PC-3 (cell line): ENCODE measurements at regions not wholly inside any gene's neighbourhood (a gene's known extent, or its start where the extent isn't known, plus 50 kb on each side); places are given as distances from the start of the nearest gene placed in this dataset.

Experiments used
- ATAC-seq: fragments of 200-7000 bp; cut with Tn5 transposase; 2 replicates; pipeline ENCODE4 v1.9.1; 2020; ENCODE audit warnings: mild to moderate bottlenecking, moderate library complexity
- BruUV-seq: library from RNA; stranded (reverse); fragments of 400-500 nt; replicated peaks from 2 replicates; lab custom pipeline; 2021; lab: Mats Ljungman, UMichigan
- CTCF ChIA-PET: fragments of 300-600 bp; sonication (Branson Sonifier 250); formaldehyde crosslinking; loops from one replicate; lab custom pipeline; 2022; ENCODE audit warnings: antibody characterized with exemption; lab: Charles Lee
- POLR2A ChIA-PET: fragments of 300-600 bp; sonication (Branson Sonifier 250); formaldehyde crosslinking; loops from one replicate; lab custom pipeline; 2022; ENCODE audit warnings: antibody characterized with exemption; ENCODE audit not compliant: unreplicated experiment; lab: Charles Lee
- DNase-seq: peaks from one replicate; pipeline ENCODE4 v3.0.0-alpha.2; 2015
- H2AFZ ChIP-seq: fragments of 300-600 bp; sonication (generic); 2 replicates; pipeline ENCODE4 v1.6.0; 2016; ENCODE audit warnings: antibody characterized with exemption, low read length
- H3F3A ChIP-seq: fragments of 300-600 bp; sonication (generic); one replicate; pipeline ENCODE4 v1.6.0; 2017; ENCODE audit warnings: antibody characterized with exemption, low read length, control low read depth, mild to moderate bottlenecking; ENCODE audit not compliant: unreplicated experiment
- H3K27ac ChIP-seq: fragments of 300-600 bp; sonication (generic); 2 replicates; pipeline ENCODE4 v1.5.1; 2016; ENCODE audit warnings: mild to moderate bottlenecking, low read length
- H3K27me3 ChIP-seq: fragments of 300-600 bp; sonication (generic); 2 replicates; pipeline ENCODE4 v1.6.1; 2016; ENCODE audit warnings: low read length, mixed read lengths
- H3K36me3 ChIP-seq: fragments of 300-600 bp; sonication (generic); 2 replicates; pipeline ENCODE4 v1.6.1; 2016; ENCODE audit warnings: low read depth, mixed run types, low read length, mixed read lengths
- H3K4me1 ChIP-seq: fragments of 300-600 bp; sonication (generic); 2 replicates; pipeline ENCODE4 v1.5.1; 2016; ENCODE audit warnings: low read length; ENCODE audit not compliant: insufficient read depth
- H3K4me2 ChIP-seq: fragments of 300-600 bp; sonication (generic); 2 replicates; pipeline ENCODE4 v1.6.0; 2016; ENCODE audit warnings: low read length
- H3K4me3 ChIP-seq: fragments of 300-600 bp; sonication (generic); 2 replicates; pipeline ENCODE4 v1.5.1; 2016; ENCODE audit warnings: mild to moderate bottlenecking, low read length, mixed read lengths
- H3K79me2 ChIP-seq: fragments of 300-600 bp; sonication (generic); 2 replicates; pipeline ENCODE4 v1.6.1; 2017; ENCODE audit warnings: low read length, mixed read lengths
- H3K9ac ChIP-seq: fragments of 300-600 bp; sonication (generic); 2 replicates; pipeline ENCODE4 v1.6.0; 2016; ENCODE audit warnings: mild to moderate bottlenecking, low read length
- H3K9me2 ChIP-seq: fragments of 300-600 bp; sonication (generic); replicated peaks from 2 replicates; pipeline ENCODE4 v1.6.1; 2016; ENCODE audit warnings: mixed run types, low read length, mixed read lengths
- H3K9me3 ChIP-seq: fragments of 300-600 bp; sonication (generic); 2 replicates; pipeline ENCODE4 v1.6.1; 2016; ENCODE audit warnings: low read length, mixed read lengths
- H4K20me1 ChIP-seq: fragments of 300-600 bp; sonication (generic); 2 replicates; pipeline ENCODE4 v1.6.1; 2016; ENCODE audit warnings: low read length, mixed read lengths
- EZH2 ChIP-seq: fragments of 300-600 bp; sonication (generic); IDR thresholded peaks from one replicate; pipeline ENCODE4 v1.6.1; 2017; ENCODE audit warnings: antibody characterized with exemption, mild to moderate bottlenecking, low read length; ENCODE audit not compliant: unreplicated experiment
- EZH2phosphoT487 ChIP-seq: fragments of 300-600 bp; sonication (generic); IDR thresholded peaks from 2 replicates; pipeline ENCODE4 v1.6.1; 2018; ENCODE audit warnings: mild to moderate bottlenecking, antibody characterized with exemption, low read length, borderline replicate concordance
- intact Hi-C: fragments of 100-400 bp; cut with micrococcal nuclease; formaldehyde crosslinking; loops from 2 replicates; pipeline ENCODE4 v1.9.0; 2023
- TF ChIP-seq, protein P1 (sequence below): fragments of 300-600 bp; sonication (generic); conservative IDR thresholded peaks from 2 replicates; pipeline ENCODE4 v1.5.1; 2017; ENCODE audit warnings: antibody characterized with exemption, low read depth, mild to moderate bottlenecking, low read length

DNA sequence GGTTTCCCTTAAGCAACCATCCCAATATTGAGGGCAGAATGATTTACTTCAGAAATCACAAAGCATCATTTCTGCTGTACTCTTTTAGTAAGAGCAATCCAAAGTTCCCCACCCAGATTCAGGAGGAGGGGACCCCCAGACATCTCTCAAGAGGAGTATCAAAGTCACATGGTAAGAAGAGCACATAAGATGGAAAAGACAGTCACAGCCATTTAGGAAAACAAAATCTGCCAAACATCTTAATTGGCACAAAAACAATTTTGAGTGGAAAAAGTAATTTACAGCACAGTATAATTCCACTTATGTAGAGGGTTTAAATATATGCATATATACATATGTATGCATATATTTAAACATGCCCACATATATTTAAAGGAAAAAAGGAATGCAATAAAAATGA is 1329.0 kb upstream of the CELF2 start:
- intact Hi-C loops: no loop called here
- Histone ChIP-seq H3F3A (no peaks in the 10 kb centered on the region), H3K36me3 (no peaks in the 10 kb centered on the region), H3K4me1 (no peaks in the 10 kb centered on the region), H3K4me2 (no peak overlapping the region), H3K4me3 (no peak overlapping the region), H3K9me2 (no peaks in the 10 kb centered on the region), H4K20me1 (no peaks in the 10 kb centered on the region), H3K27me3 (no peaks in the 10 kb centered on the region), H3K9me3 (no peaks in the 10 kb centered on the region), H3K27ac (no peak overlapping the region), H2AFZ (no peak overlapping the region), H3K79me2 (no peaks in the 10 kb centered on the region), H3K9ac (no peak overlapping the region)
- TF ChIP-seq, protein P1, sequence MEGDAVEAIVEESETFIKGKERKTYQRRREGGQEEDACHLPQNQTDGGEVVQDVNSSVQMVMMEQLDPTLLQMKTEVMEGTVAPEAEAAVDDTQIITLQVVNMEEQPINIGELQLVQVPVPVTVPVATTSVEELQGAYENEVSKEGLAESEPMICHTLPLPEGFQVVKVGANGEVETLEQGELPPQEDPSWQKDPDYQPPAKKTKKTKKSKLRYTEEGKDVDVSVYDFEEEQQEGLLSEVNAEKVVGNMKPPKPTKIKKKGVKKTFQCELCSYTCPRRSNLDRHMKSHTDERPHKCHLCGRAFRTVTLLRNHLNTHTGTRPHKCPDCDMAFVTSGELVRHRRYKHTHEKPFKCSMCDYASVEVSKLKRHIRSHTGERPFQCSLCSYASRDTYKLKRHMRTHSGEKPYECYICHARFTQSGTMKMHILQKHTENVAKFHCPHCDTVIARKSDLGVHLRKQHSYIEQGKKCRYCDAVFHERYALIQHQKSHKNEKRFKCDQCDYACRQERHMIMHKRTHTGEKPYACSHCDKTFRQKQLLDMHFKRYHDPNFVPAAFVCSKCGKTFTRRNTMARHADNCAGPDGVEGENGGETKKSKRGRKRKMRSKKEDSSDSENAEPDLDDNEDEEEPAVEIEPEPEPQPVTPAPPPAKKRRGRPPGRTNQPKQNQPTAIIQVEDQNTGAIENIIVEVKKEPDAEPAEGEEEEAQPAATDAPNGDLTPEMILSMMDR: no peak
- TF ChIP-seq EZH2phosphoT487 (no peak), EZH2 (no peak)
- ChIA-PET CTCF (no interaction called here), POLR2A (no interaction called here)
- ATAC-seq: no peak
- no peak for DNase-seq
- BruUV-seq: no TSS peak

DNA sequence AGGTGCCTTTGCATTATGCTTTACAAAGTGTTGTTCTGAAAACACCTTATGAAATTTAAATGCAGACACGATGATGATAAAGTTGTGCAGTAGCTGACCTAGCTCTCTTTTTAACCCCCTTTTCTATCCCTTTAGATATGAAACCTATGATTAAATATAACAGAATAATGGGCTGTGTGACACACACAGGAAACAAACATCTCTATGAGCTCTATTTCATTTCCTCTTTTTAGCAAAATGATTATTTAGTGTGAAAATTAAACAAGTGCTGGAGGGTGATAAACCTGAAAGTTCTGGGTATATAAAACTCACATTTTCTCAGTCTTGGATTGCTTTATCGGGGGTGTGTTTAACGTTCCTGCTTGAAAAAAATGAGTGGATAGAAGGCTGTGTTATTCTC is 1310.5 kb upstream of the CELF2 start:
- CTCF ChIA-PET: no interaction called here
- Histone ChIP-seq H3K4me2 (no peak overlapping the region), H4K20me1 (no peaks in the 10 kb centered on the region), H3K4me3 (no peak overlapping the region), H3K9me2 (no peaks in the 10 kb centered on the region), H3K9me3 (no peaks in the 10 kb centered on the region), H3K27ac (no peak overlapping the region), H3K4me1 (no peaks in the 10 kb centered on the region), H3F3A (no peaks in the 10 kb centered on the region), H3K36me3 (no peaks in the 10 kb centered on the region), H3K9ac (no peak overlapping the region), H2AFZ (no peak overlapping the region), H3K27me3 (no peaks in the 10 kb centered on the region), H3K79me2 (no peaks in the 10 kb centered on the region)
- ATAC-seq: no peak
- no peak for DNase-seq
- intact Hi-C loops: no loop called here
- POLR2A ChIA-PET: no interaction called here
- no TSS peak for BruUV-seq
- TF ChIP-seq EZH2: no peak

DNA sequence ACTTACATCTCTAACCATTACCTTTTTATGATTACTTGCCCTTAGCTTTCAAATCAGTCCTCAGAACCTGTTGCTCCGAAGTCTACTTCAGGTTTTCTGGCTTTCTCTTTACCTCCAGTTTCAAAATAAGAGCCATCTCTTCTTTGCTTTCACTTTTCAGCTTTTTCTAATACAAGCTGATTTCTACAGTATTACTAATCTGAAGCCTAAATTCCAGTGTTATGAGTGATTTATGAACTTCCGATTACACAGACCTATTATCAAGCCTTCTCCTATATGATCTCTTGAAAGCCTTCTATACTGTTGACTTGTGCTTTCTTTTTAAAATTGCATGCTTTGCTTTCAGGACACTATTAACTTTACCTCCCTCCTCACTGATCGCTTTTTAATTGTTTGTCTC is 1307.8 kb upstream of the CELF2 start:
- BruUV-seq: no TSS peak
- Histone ChIP-seq H3K79me2 (no peaks in the 10 kb centered on the region), H3K4me1 (no peaks in the 10 kb centered on the region), H3K4me2 (no peak overlapping the region), H3K9ac (no peak overlapping the region), H3K9me3 (no peaks in the 10 kb centered on the region), H3K36me3 (no peaks in the 10 kb centered on the region), H3K9me2 (no peaks in the 10 kb centered on the region), H3K27ac (no peak overlapping the region), H4K20me1 (no peaks in the 10 kb centered on the region), H2AFZ (no peak overlapping the region), H3K4me3 (no peak overlapping the region), H3K27me3 (no peaks in the 10 kb centered on the region), H3F3A (no peaks in the 10 kb centered on the region)
- no peak for ATAC-seq
- CTCF ChIA-PET: no interaction called here
- POLR2A ChIA-PET: no interaction called here
- intact Hi-C loops: no loop called here
- no peak for DNase-seq
- no peak for TF ChIP-seq EZH2
- TF ChIP-seq, protein P1: no peak
- TF ChIP-seq EZH2phosphoT487: no peak
